Activated T-helper 17 cell treated with anti-CD3 and anti-CD28 coated beads, Interleukin-2, amount 50 U/mL, for 72 hours (primary cell): ENCODE measurements at regions not wholly inside any gene's neighbourhood (a gene's known extent, or its start where the extent isn't known, plus 50 kb on each side); places are given as distances from the start of the nearest gene placed in this dataset.

ENCODE experiments used
- ATAC-seq: fragments of 150-1000 bp; cut with Tn5 transposase; replicated peaks from 2 replicates; pipeline ENCODE4 v1.10.0; 2021; ENCODE audit warnings: mild to moderate bottlenecking, moderate library complexity
- H3K27ac Mint-ChIP-seq: one replicate; pipeline ENCODE4 v1.8.0; 2022; ENCODE audit warnings: mixed read lengths
- H3K27me3 Mint-ChIP-seq: one replicate; pipeline ENCODE4 v1.8.0; 2022; ENCODE audit warnings: mixed read lengths
- H3K36me3 Mint-ChIP-seq: one replicate; pipeline ENCODE4 v1.8.0; 2022; ENCODE audit warnings: low read depth, mild to moderate bottlenecking, mixed read lengths
- H3K4me1 Mint-ChIP-seq: one replicate; pipeline ENCODE4 v1.8.0; 2022; ENCODE audit warnings: mixed read lengths
- H3K4me3 Mint-ChIP-seq: one replicate; pipeline ENCODE4 v1.8.0; 2022; ENCODE audit warnings: mild to moderate bottlenecking, mixed read lengths
- H3K9me3 Mint-ChIP-seq: one replicate; pipeline ENCODE4 v1.8.0; 2022; ENCODE audit warnings: mixed read lengths

DNA sequence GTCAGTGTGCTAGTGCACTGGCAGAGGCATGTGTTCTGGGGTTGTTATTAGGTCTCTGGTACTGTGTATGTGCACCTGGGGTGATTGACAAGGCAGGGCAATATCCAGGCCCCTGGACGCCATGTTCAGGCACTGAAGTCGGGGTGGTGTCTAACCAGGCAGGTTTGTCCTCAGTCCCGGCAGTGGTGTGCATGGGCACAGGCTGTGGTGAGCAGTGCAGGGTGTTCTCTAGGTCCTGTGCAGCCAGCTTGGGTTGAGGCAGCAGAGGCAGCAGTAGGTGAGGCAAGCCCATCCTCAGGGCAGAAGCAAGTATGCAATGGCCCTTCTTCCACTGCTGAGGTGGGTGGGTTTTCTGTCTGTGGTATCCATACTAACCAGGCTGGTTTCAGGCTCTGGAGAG lies 252.3 kb upstream of the LRRC7 start:
- H3K4me3 Mint-ChIP-seq = no peak overlapping the region
- H3K27me3 Mint-ChIP-seq = no peaks in the 10 kb centered on the region
- no peaks in the 10 kb centered on the region for H3K4me1 Mint-ChIP-seq
- H3K36me3 Mint-ChIP-seq = no peaks in the 10 kb centered on the region
- H3K9me3 Mint-ChIP-seq = peaks cover 11% of the 10 kb centered on the region
- H3K27ac Mint-ChIP-seq = no peak overlapping the region
- no peak for ATAC-seq

DNA sequence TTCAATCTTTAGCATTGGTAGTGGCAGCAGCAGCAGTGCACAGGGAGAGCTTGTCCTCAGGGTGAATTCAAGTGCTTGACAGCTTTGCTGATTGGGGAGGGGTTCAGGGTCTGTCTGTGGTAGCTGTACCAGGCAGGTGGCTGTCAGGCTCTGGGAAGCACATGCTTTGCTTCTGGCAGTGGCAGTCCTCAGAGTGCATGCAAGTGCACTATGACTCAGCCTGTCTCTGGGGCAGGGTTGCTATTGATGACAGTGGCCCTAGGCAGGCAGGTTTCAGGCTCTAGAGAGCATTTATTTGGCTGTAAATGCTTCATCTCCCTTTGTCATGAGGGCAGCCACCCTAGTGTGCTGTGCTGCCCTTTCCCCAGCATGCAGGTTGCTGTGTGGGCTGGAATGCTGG lies 251.9 kb upstream of the LRRC7 start:
- no peak for ATAC-seq
- no peaks in the 10 kb centered on the region for H3K27me3 Mint-ChIP-seq
- no peaks in the 10 kb centered on the region for H3K4me1 Mint-ChIP-seq
- no peak overlapping the region for H3K27ac Mint-ChIP-seq
- H3K36me3 Mint-ChIP-seq = no peaks in the 10 kb centered on the region
- H3K9me3 Mint-ChIP-seq = peaks cover 11% of the 10 kb centered on the region
- H3K4me3 Mint-ChIP-seq = no peak overlapping the region

- Mint-ChIP-seq H3K4me3 (no peak overlapping the region), H3K9me3 (peaks cover 15% of the 10 kb centered on the region), H3K36me3 (no peaks in the 10 kb centered on the region), H3K27me3 (no peaks in the 10 kb centered on the region), H3K27ac (no peak overlapping the region), H3K4me1 (no peaks in the 10 kb centered on the region)
- ATAC-seq = no peak
These were observed 248.4 kb upstream of the LRRC7 start for GRCh38 chr1:69319287-69319686.

- H3K27me3 Mint-ChIP-seq = no peaks in the 10 kb centered on the region
- H3K27ac Mint-ChIP-seq = no peak overlapping the region
- H3K4me1 Mint-ChIP-seq = no peaks in the 10 kb centered on the region
- no peak overlapping the region for H3K4me3 Mint-ChIP-seq
- peaks cover 10% of the 10 kb centered on the region for H3K9me3 Mint-ChIP-seq
- no peak for ATAC-seq
- no peaks in the 10 kb centered on the region for H3K36me3 Mint-ChIP-seq
These were observed 246.9 kb upstream of the LRRC7 start for GRCh38 chr1:69320757-69321211.

GRCh38 chr1:69321311-69321710 lies 246.4 kb upstream of the LRRC7 start:
- ATAC-seq = no peak
- no peaks in the 10 kb centered on the region for H3K4me1 Mint-ChIP-seq
- H3K27ac Mint-ChIP-seq = no peak overlapping the region
- no peaks in the 10 kb centered on the region for H3K27me3 Mint-ChIP-seq
- H3K9me3 Mint-ChIP-seq = peaks cover 10% of the 10 kb centered on the region
- no peak overlapping the region for H3K4me3 Mint-ChIP-seq
- no peaks in the 10 kb centered on the region for H3K36me3 Mint-ChIP-seq

- Mint-ChIP-seq H3K27ac (no peak overlapping the region), H3K9me3 (peaks cover 12% of the 10 kb centered on the region), H3K4me3 (no peak overlapping the region), H3K27me3 (no peaks in the 10 kb centered on the region), H3K36me3 (no peaks in the 10 kb centered on the region), H3K4me1 (no peaks in the 10 kb centered on the region)
- ATAC-seq = no peak
These were observed 239.5 kb upstream of the LRRC7 start for GRCh38 chr1:69328186-69328585.

DNA sequence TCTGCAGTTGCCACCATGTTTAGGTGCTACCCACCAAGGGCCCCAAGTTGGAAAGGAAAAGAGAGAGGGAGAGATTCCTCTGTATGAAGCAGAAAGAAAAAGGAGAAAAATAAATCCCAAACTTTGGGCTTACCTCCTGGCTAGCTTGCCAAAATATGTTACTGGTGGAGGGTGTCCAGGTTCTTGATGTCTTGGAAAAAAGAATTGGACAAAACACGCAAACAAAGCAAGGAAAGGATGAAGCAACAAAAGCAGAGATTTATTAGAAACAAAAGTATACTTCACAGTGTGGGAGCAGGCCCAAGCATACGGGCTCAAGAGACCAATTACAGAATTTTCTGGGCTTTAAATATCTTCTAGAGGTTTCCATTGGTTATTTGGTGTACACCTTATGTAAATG lies 204.5 kb upstream of the LRRC7 start:
- peaks cover 4% of the 10 kb centered on the region for H3K9me3 Mint-ChIP-seq
- no peak overlapping the region for H3K27ac Mint-ChIP-seq
- no peaks in the 10 kb centered on the region for H3K36me3 Mint-ChIP-seq
- no peaks in the 10 kb centered on the region for H3K27me3 Mint-ChIP-seq
- no peaks in the 10 kb centered on the region for H3K4me1 Mint-ChIP-seq
- H3K4me3 Mint-ChIP-seq = no peak overlapping the region
- no peak for ATAC-seq

GRCh38 chr1:69373520-69373919 lies 194.2 kb upstream of the LRRC7 start:
- Mint-ChIP-seq H3K36me3 (no peaks in the 10 kb centered on the region), H3K27ac (no peak overlapping the region), H3K4me1 (no peaks in the 10 kb centered on the region), H3K27me3 (no peaks in the 10 kb centered on the region), H3K9me3 (peaks cover 17% of the 10 kb centered on the region), H3K4me3 (no peak overlapping the region)
- ATAC-seq = no peak

DNA sequence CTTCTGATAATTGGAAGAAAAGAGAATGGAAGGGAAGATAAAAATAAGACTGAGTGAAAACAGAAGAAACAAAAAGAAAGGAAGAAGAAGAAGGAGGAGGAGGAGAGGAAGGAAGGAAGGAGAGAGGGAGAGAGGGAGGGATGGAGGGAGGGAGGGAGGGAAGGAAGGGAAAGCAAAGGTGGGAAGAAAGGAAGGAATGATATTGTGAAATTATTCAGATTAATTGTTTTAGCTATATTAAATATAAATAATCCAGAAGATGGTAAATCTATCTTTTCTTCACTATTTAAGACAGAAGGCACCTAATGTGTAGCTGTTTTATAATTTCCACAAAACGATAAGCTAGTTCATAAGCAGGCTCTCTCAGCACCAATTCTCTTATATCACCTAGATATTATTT lies 191.3 kb upstream of the LRRC7 start:
- ATAC-seq = no peak
- no peaks in the 10 kb centered on the region for H3K27me3 Mint-ChIP-seq
- H3K27ac Mint-ChIP-seq = no peak overlapping the region
- no peaks in the 10 kb centered on the region for H3K36me3 Mint-ChIP-seq
- no peaks in the 10 kb centered on the region for H3K4me1 Mint-ChIP-seq
- H3K4me3 Mint-ChIP-seq = no peak overlapping the region
- peaks cover 14% of the 10 kb centered on the region for H3K9me3 Mint-ChIP-seq

DNA sequence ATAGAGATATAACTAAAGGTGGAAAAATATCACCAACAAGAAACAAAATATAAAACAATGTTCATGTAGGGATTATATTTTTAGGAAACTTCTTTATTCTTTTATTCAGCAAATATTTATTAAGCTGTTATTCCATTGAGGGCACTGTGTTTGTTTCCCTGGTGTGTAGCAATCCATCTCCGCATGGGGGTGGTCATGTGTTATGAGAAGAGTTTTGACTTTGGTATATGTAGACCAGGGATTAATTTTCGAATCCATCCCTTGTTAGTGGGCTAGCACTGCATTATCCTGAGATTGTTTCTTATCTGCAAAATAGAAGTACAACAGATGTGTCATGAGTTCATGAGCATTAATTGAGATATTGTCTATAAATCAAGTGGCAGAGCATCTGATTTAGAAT lies 190.2 kb upstream of the LRRC7 start:
- H3K27ac Mint-ChIP-seq = no peak overlapping the region
- no peak overlapping the region for H3K4me3 Mint-ChIP-seq
- no peaks in the 10 kb centered on the region for H3K36me3 Mint-ChIP-seq
- H3K4me1 Mint-ChIP-seq = no peaks in the 10 kb centered on the region
- no peak for ATAC-seq
- H3K9me3 Mint-ChIP-seq = peaks cover 13% of the 10 kb centered on the region
- no peaks in the 10 kb centered on the region for H3K27me3 Mint-ChIP-seq

DNA sequence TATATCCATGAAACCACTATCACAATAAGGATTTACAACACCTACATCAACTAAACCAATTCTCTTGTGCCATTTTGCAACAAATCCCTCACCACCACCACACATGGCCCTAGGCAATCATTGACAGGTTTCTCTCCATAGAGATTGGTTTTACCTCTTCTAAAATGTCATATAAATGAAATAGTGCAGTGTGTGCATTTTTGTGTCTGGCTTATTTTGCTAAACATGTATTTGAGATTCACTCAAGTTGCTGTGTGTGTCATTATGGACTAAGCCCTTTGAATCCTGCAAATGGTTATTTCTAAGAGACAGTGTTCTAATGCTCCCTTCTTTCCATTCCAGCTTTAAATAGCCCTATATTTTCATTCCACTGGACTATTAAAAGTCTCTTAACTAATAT lies 179.7 kb upstream of the LRRC7 start:
- no peaks in the 10 kb centered on the region for H3K27me3 Mint-ChIP-seq
- no peak overlapping the region for H3K27ac Mint-ChIP-seq
- H3K36me3 Mint-ChIP-seq = no peaks in the 10 kb centered on the region
- ATAC-seq = no peak
- H3K4me3 Mint-ChIP-seq = no peak overlapping the region
- H3K9me3 Mint-ChIP-seq = peaks cover 12% of the 10 kb centered on the region
- no peaks in the 10 kb centered on the region for H3K4me1 Mint-ChIP-seq

- Mint-ChIP-seq H3K27ac (no peak overlapping the region), H3K27me3 (no peaks in the 10 kb centered on the region), H3K9me3 (peaks cover 6% of the 10 kb centered on the region), H3K4me3 (no peak overlapping the region), H3K4me1 (no peaks in the 10 kb centered on the region), H3K36me3 (no peaks in the 10 kb centered on the region)
- ATAC-seq = no peak
These were observed 167.6 kb upstream of the LRRC7 start for GRCh38 chr1:69400128-69400527.

DNA sequence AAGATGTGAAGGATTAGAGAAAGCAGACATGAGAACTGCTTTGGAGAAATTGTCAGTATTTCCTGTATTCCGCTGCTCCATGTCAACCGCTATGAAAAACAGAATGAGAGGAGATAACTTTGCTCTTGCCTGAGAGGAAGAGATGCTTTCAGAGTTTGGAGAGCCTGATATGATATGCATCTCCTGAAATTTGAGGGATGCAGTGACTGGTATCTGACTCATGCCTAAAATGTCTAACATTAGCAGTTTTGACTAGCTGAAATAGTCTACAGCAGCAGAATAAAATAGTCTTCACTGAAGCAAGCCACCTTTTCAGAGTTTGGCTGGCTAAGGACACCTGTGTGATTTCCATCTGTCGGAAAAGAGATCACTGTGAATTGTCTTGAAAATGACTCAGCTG lies 165.8 kb upstream of the LRRC7 start:
- Mint-ChIP-seq H3K36me3 (no peaks in the 10 kb centered on the region), H3K27ac (no peak overlapping the region), H3K9me3 (peaks cover 9% of the 10 kb centered on the region), H3K4me1 (no peaks in the 10 kb centered on the region), H3K4me3 (no peak overlapping the region), H3K27me3 (no peaks in the 10 kb centered on the region)
- no peak for ATAC-seq

GRCh38 chr1:69403756-69404320 lies 163.9 kb upstream of the LRRC7 start:
- no peaks in the 10 kb centered on the region for H3K27me3 Mint-ChIP-seq
- H3K27ac Mint-ChIP-seq = no peak overlapping the region
- H3K9me3 Mint-ChIP-seq = peaks cover 13% of the 10 kb centered on the region
- ATAC-seq = no peak
- H3K36me3 Mint-ChIP-seq = no peaks in the 10 kb centered on the region
- no peaks in the 10 kb centered on the region for H3K4me1 Mint-ChIP-seq
- H3K4me3 Mint-ChIP-seq = no peak overlapping the region

GRCh38 chr1:69404486-69404885 lies 163.2 kb upstream of the LRRC7 start:
- no peak overlapping the region for H3K4me3 Mint-ChIP-seq
- no peaks in the 10 kb centered on the region for H3K4me1 Mint-ChIP-seq
- H3K36me3 Mint-ChIP-seq = no peaks in the 10 kb centered on the region
- no peaks in the 10 kb centered on the region for H3K27me3 Mint-ChIP-seq
- no peak overlapping the region for H3K27ac Mint-ChIP-seq
- H3K9me3 Mint-ChIP-seq = peaks cover 13% of the 10 kb centered on the region
- ATAC-seq = no peak

- Mint-ChIP-seq H3K36me3 (no peaks in the 10 kb centered on the region), H3K4me3 (no peak overlapping the region), H3K9me3 (peaks cover 13% of the 10 kb centered on the region), H3K4me1 (no peaks in the 10 kb centered on the region), H3K27me3 (no peaks in the 10 kb centered on the region), H3K27ac (no peak overlapping the region)
- ATAC-seq = no peak
These were observed 161.5 kb upstream of the LRRC7 start for GRCh38 chr1:69406244-69406643.
